ENCODE measurements at regions not wholly inside any gene's neighbourhood (a gene's known extent, or its start where the extent isn't known, plus 50 kb on each side); places are given as distances from the start of the nearest gene placed in this dataset.

DNA sequence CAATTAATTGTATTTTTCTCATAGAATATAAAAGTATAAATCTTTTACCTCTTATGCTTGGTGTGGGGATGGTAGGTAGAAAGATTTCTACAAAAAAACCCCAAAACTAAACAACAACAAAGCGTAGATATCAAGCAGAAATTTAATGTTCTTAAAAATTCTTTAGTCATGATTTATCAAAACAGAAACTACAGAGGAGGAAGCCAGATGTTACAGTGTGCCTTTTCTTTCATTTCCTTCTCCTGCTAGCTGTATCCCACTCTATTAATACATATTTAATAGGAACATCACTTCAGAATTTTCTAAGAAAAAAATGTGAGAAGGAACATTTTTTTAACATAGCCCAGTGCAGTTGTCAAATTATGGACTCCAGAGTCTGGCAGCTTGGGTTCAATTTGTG lies 420.6 kb downstream of the TUSC7 start:
- TF ChIP-seq, protein P1, sequence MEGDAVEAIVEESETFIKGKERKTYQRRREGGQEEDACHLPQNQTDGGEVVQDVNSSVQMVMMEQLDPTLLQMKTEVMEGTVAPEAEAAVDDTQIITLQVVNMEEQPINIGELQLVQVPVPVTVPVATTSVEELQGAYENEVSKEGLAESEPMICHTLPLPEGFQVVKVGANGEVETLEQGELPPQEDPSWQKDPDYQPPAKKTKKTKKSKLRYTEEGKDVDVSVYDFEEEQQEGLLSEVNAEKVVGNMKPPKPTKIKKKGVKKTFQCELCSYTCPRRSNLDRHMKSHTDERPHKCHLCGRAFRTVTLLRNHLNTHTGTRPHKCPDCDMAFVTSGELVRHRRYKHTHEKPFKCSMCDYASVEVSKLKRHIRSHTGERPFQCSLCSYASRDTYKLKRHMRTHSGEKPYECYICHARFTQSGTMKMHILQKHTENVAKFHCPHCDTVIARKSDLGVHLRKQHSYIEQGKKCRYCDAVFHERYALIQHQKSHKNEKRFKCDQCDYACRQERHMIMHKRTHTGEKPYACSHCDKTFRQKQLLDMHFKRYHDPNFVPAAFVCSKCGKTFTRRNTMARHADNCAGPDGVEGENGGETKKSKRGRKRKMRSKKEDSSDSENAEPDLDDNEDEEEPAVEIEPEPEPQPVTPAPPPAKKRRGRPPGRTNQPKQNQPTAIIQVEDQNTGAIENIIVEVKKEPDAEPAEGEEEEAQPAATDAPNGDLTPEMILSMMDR (IDR thresholded peaks at IDR 0.05; ENCODE audit: control insufficient read depth, insufficient read depth, low read depth, low read length, missing control alignments), result no peak
- no peak overlapping the region for H3K4me3 ChIP-seq (ENCODE audit: control insufficient read depth, low read depth, low read length)
- no peak for DNase-seq (ENCODE audit: low read depth)

DNA sequence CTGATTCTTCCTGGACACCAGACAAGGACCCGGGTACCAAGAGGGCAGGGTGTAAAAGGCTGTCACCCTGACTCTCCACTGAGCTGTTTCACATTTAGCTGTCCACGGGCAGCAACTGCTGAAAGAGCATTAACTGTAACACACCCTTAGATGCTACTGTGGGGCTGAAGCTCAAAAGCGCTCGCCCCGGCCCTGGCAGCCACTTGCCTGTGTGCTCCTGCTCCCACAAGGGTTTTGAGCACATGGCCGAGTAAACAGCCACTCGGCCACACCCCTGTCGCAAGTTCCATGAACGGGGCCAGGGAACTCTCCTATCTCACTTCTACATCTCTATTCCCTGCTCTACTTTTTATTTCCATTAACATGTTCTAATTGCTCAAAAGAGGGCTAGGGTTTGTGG lies 421.7 kb downstream of the TUSC7 start:
- DNase-seq (ENCODE audit: low read depth), result no peak
- TF ChIP-seq, protein P1 (IDR thresholded peaks at IDR 0.05; ENCODE audit: control insufficient read depth, insufficient read depth, low read depth, low read length, missing control alignments), result no peak
- H3K4me3 ChIP-seq (ENCODE audit: control insufficient read depth, low read depth, low read length), result no peak overlapping the region

DNA sequence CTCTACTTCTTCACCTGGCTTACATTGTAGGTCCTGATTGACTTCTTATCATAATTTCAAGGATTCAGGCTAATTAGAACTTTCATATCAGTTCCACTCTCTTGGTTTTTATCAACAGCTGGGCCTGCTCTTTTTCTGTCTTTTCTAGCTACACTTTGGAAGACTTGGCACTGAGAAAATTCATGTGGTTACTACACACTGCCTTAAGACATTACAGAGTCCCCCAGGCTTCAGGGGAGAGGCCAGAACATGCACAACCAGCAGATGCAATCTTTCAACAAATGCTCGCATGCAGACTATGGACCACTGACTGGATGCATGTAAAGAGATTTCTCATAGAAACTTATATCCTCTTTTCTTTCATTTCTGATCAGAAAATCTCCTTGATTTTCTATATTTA lies 423.5 kb downstream of the TUSC7 start:
- no peak for DNase-seq (ENCODE audit: low read depth)
- H3K4me3 ChIP-seq (ENCODE audit: control insufficient read depth, low read depth, low read length), result no peak overlapping the region
- TF ChIP-seq, protein P1 (IDR thresholded peaks at IDR 0.05; ENCODE audit: control insufficient read depth, insufficient read depth, low read depth, low read length, missing control alignments), result no peak

DNA sequence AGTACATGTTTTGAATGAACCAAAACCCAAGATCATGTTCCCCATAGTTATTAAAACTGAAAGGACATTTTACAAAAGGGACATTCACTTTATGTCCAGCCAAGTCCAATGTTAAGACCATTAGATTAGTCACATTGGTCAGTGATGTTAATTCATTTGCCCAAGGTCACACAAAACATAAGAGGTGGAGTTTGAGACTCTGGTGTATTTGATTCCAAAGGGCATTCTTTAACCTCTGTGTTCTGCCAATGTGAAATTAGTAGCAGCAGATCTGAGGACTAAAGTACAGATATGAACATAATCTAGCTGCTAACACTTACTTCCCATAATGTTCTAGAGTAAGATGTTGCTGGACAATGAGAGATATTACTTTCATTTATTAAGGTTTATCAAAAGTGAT lies 425.6 kb downstream of the TUSC7 start:
- TF ChIP-seq, protein P1 (IDR thresholded peaks at IDR 0.05; ENCODE audit: control insufficient read depth, insufficient read depth, low read depth, low read length, missing control alignments), result no peak
- no peak overlapping the region for H3K4me3 ChIP-seq (ENCODE audit: control insufficient read depth, low read depth, low read length)
- no peak for DNase-seq (ENCODE audit: low read depth)

DNA sequence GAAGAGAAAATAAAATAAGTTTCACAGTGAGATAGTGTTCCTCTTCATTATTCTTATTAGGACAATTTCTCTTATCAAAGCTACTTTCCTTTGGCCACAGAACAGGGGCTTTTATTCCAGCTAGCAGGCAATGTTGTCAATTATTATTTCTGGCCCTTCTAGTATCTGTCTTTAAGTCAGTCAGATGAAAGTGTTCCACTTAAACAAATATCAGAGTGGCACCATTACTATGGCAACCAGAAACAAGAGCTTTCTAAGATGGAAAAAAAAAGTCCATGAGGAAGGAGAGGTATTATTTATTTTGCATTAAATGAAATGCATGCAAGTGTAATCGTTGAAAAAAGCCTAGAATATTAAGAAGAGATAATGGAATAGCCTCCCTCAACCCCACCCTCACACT lies 426.4 kb downstream of the TUSC7 start:
- no peak for DNase-seq (ENCODE audit: low read depth)
- TF ChIP-seq, protein P1 (IDR thresholded peaks at IDR 0.05; ENCODE audit: control insufficient read depth, insufficient read depth, low read depth, low read length, missing control alignments), result no peak
- H3K4me3 ChIP-seq (ENCODE audit: control insufficient read depth, low read depth, low read length), result no peak overlapping the region

DNA sequence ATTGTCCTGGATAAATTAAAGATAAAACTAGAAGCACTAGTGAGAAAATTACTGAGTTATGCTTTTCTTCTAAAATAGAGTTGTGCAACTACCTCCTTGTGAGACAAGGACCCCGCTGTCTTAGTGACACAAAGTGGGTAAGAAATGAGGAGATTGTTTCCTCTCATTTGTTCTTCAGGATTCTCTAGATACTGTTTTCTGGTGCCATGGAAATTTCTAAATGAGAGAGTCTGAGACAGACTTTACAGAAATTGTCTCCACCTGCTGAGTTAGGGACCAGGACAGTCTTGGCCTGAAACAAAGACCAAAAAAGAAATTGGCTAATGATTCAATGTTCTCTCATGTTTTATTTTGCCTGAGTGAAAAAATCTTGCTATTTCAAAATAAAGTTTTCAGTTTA lies 427.5 kb downstream of the TUSC7 start:
- no peak for DNase-seq (ENCODE audit: low read depth)
- TF ChIP-seq, protein P1 (IDR thresholded peaks at IDR 0.05; ENCODE audit: control insufficient read depth, insufficient read depth, low read depth, low read length, missing control alignments), result no peak
- no peak overlapping the region for H3K4me3 ChIP-seq (ENCODE audit: control insufficient read depth, low read depth, low read length)

DNA sequence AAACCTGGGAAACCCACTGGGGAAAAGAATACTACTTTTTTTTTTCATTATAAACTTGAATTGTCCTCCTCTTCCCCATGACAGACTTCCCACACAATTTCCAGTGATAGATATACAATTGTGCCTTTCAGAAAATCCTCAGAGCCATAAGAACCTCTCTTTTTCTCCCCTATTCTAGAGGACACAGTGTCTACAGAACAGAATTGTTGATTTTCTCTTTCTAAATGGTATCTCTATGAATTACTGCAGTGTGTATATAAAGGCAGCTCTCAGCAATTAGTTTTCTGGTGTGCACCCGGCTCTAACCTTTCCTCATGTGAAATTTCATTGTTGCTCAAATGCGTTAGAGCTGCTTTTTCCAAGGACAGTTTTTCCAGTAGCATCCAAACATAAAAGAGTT lies 430.1 kb downstream of the TUSC7 start:
- TF ChIP-seq, protein P1 (IDR thresholded peaks at IDR 0.05; ENCODE audit: control insufficient read depth, insufficient read depth, low read depth, low read length, missing control alignments), result no peak
- DNase-seq (ENCODE audit: low read depth), result no peak
- no peak overlapping the region for H3K4me3 ChIP-seq (ENCODE audit: control insufficient read depth, low read depth, low read length)
